ENCODE measurements at regions not wholly inside any gene's neighbourhood (a gene's known extent, or its start where the extent isn't known, plus 50 kb on each side); places are given as distances from the start of the nearest gene placed in this dataset.

DNA sequence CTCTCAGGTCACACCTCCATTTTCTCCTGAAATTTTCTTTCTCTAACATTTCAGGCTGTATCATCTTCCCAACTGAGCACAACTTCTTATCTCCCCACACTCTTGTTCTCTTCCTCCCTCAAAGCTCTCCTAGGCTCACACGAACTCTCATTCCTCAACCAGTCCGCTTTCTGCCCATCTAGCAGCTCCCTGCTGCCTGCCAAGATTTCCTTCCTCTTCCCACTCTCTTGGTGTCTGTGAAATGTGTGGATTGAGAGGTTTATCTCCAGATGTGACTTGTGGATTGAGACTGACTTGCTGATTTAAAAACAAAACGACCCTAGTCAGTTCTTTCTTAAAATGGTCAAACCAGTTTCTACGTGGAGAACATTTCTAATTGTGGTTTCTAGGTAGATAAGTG is 106.3 kb downstream of the MTNR1B start:
- no peaks in the 10 kb centered on the region for H3K27me3 ChIP-seq
- no peaks in the 10 kb centered on the region for H3K36me3 ChIP-seq
- H3K4me1 ChIP-seq = no peaks in the 10 kb centered on the region
- H3K9me3 ChIP-seq = peaks cover 0 to 5% of the 10 kb centered on the region in 2 donors
- TF ChIP-seq POLR2A (IDR thresholded peaks at IDR 0.05) = no peak
- TF ChIP-seq, protein P1, sequence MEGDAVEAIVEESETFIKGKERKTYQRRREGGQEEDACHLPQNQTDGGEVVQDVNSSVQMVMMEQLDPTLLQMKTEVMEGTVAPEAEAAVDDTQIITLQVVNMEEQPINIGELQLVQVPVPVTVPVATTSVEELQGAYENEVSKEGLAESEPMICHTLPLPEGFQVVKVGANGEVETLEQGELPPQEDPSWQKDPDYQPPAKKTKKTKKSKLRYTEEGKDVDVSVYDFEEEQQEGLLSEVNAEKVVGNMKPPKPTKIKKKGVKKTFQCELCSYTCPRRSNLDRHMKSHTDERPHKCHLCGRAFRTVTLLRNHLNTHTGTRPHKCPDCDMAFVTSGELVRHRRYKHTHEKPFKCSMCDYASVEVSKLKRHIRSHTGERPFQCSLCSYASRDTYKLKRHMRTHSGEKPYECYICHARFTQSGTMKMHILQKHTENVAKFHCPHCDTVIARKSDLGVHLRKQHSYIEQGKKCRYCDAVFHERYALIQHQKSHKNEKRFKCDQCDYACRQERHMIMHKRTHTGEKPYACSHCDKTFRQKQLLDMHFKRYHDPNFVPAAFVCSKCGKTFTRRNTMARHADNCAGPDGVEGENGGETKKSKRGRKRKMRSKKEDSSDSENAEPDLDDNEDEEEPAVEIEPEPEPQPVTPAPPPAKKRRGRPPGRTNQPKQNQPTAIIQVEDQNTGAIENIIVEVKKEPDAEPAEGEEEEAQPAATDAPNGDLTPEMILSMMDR (IDR thresholded peaks at IDR 0.05) = no peak
- TF ChIP-seq POLR2AphosphoS5 (IDR thresholded peaks at IDR 0.05) = no peak
- no peak for DNase-seq (ENCODE audit: low spot score in 2 of 2)
- intact Hi-C loops (cut with DNase I; ENCODE audit: low total_unique reads) = no loop called here
- H3K27ac ChIP-seq = no peak overlapping the region
- H3K4me3 ChIP-seq = no peak overlapping the region

DNA sequence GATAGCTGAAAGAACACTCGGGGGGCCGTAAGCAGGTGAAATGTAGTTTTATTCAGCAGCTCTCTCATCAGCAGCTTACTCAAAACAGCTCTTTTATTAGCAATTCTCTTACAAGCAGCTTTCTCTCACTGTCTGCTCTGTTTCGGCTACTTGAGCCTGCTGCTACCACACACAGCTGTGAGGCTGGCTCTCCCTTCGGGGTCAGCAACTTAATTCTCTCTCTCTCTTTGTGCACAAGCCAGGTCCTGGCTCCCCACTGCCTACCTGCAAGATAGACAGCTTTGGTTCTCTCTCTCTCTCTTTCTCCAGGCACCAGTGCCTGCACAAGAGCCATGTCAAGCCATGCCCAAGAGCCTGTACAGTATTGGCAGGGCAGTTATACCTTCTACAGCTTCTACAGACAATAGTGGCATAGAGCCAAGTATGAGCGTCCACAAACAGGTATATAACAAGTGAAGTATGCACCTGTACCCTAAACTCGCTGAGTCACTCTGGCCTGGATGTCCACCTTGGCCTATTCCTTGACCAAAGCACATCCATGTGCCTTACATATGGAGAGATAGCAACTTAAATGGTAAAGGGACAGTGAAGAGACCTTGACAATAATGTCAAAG is 110.8 kb downstream of the MTNR1B start:
- peaks cover 0 to 5% of the 10 kb centered on the region in 2 donors for H3K9me3 ChIP-seq
- intact Hi-C loops (cut with DNase I; ENCODE audit: low total_unique reads) = no loop called here
- no peak for TF ChIP-seq POLR2A (IDR thresholded peaks at IDR 0.05)
- TF ChIP-seq, protein P1 (IDR thresholded peaks at IDR 0.05) = no peak
- TF ChIP-seq POLR2AphosphoS5 (IDR thresholded peaks at IDR 0.05) = no peak
- no peak overlapping the region for H3K27ac ChIP-seq
- no peak for DNase-seq (ENCODE audit: low spot score in 2 of 2)
- H3K27me3 ChIP-seq = no peaks in the 10 kb centered on the region
- no peaks in the 10 kb centered on the region for H3K36me3 ChIP-seq
- H3K4me3 ChIP-seq = no peak overlapping the region
- H3K4me1 ChIP-seq = no peaks in the 10 kb centered on the region

DNA sequence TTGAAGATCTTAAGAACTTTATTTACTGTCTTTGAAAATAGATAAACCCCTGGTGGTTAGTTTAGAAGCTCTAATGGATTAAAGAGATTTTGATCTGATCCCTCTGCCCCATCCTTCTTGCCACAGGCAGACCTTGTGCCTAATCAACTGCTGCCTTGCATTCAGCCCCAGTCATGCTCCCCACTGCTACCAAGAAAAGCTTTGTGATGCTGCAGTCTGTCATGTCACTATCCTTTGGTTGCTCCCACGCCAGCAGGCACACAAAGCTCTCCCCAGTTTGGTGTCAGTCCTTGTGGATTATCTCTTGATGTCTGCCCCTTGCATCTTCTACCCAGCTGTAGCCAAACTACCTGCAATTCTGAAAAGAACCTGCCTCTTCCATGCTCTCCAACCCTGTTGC is 112.2 kb downstream of the MTNR1B start:
- no peak for DNase-seq (ENCODE audit: low spot score in 2 of 2)
- intact Hi-C loops (cut with DNase I; ENCODE audit: low total_unique reads) = no loop called here
- no peak overlapping the region for H3K4me3 ChIP-seq
- TF ChIP-seq POLR2A (IDR thresholded peaks at IDR 0.05) (no peak), POLR2AphosphoS5 (IDR thresholded peaks at IDR 0.05) (no peak)
- TF ChIP-seq, protein P1 (IDR thresholded peaks at IDR 0.05) = no peak
- no peak overlapping the region for H3K27ac ChIP-seq
- no peaks in the 10 kb centered on the region for H3K4me1 ChIP-seq
- no peaks in the 10 kb centered on the region for H3K36me3 ChIP-seq
- no peaks in the 10 kb centered on the region for H3K27me3 ChIP-seq
- H3K9me3 ChIP-seq = peaks cover 0 to 5% of the 10 kb centered on the region in 2 donors

DNA sequence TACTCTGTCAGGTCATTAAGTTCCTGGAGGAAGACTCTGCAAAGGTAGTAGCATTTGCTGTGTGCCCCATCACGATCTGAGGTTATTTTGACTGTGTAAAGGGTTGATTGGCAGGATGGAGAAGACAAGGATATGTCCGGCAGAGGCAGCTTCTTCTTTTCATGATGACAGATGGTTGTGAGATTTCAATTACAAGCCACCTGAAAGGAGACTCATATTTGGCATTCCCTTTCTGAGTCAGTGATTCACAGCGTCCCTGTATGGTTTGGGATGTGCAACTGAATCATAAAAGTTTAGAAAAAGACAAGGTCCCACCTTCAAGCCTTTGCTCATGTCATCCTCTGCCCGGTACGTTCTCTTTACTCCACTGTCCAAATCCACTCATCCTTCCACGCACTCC is 113.4 kb downstream of the MTNR1B start:
- Histone ChIP-seq H3K36me3 (no peaks in the 10 kb centered on the region), H3K4me1 (no peaks in the 10 kb centered on the region), H3K4me3 (no peak overlapping the region), H3K27me3 (no peaks in the 10 kb centered on the region), H3K27ac (no peak overlapping the region), H3K9me3 (peaks cover 0 to 5% of the 10 kb centered on the region in 2 donors)
- TF ChIP-seq POLR2A (IDR thresholded peaks at IDR 0.05) (no peak), POLR2AphosphoS5 (IDR thresholded peaks at IDR 0.05) (no peak)
- TF ChIP-seq, protein P1 (IDR thresholded peaks at IDR 0.05) = no peak
- no peak for DNase-seq (ENCODE audit: low spot score in 2 of 2)
- intact Hi-C loops (cut with DNase I; ENCODE audit: low total_unique reads) = no loop called here

DNA sequence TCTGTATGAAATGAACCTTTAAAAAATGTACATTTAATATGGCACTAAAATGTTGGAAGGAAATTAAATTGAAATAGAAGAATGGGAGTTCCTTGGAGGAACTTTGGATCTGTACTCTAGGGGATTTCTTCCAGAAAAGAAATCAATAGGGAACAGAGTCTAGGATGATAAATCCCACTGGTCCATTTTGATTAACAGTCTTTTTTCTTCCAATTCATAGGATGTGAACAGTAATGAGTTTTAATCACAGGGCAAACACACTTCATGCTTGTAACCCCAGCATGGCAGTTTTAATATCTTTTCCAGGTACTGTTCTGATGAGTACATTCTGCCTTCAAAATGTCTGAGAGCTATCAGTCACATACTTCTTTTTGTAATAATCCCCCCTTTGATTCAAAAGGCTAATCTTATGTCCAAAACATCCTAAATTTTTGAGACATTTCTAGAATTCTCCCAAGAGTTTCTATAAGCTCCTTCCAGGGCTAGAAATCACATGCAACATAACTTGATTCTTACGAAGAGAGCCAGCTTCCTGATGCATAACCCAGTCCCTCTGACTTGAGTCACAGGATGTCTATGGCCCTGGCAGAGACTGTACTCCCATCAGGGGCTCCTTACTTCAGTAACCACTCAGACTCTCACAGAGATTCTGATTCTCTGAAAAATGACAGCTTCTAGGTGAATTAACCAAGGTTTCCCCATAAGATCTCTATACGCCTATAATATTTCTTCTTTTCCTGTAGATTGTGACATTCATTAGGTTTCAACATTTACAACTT is 112.9 kb downstream of the SLC36A4 start:
- DNase-seq (ENCODE audit: low spot score in 2 of 2) = no peak
- Histone ChIP-seq H3K4me1 (no peaks in the 10 kb centered on the region), H3K36me3 (no peaks in the 10 kb centered on the region), H3K27me3 (no peaks in the 10 kb centered on the region), H3K27ac (no peak overlapping the region), H3K9me3 (peaks cover 0 to 5% of the 10 kb centered on the region in 2 donors), H3K4me3 (no peak overlapping the region)
- intact Hi-C loops (cut with DNase I; ENCODE audit: low total_unique reads) = no loop called here
- TF ChIP-seq, protein P1 (IDR thresholded peaks at IDR 0.05) = no peak
- no peak for TF ChIP-seq POLR2A (IDR thresholded peaks at IDR 0.05)
- TF ChIP-seq POLR2AphosphoS5 (IDR thresholded peaks at IDR 0.05) = no peak

Data from breast epithelium (tissue), 4 donors.